Mucosa of rectum (tissue), 2 donors: ENCODE measurements at regions not wholly inside any gene's neighbourhood (a gene's known extent, or its start where the extent isn't known, plus 50 kb on each side); places are given as distances from the start of the nearest gene placed in this dataset.

Experiments
- H3K27ac ChIP-seq, 2 donors: one replicate each; pipeline ENCODE4 v1.7.0; 2013; ENCODE audit warnings: inconsistent platforms in 2 of 2, low read depth in 2 of 2, low read length in 2 of 2
- H3K27me3 ChIP-seq, 2 donors: one replicate each; pipeline ENCODE4 v1.7.0; 2013; ENCODE audit warnings: low read length in 2 of 2; ENCODE audit not compliant: control insufficient read depth in 2 of 2, insufficient read depth in 2 of 2
- H3K36me3 ChIP-seq, 2 donors: one replicate each; pipeline ENCODE4 v1.7.0; 2013; ENCODE audit warnings: low read length in 2 of 2; ENCODE audit not compliant: control insufficient read depth in 2 of 2, insufficient read depth in 2 of 2
- H3K4me1 ChIP-seq, 2 donors: one replicate each; pipeline ENCODE4 v1.7.0; 2013; ENCODE audit warnings: low read length in 2 of 2, mild to moderate bottlenecking in 1 of 2; ENCODE audit not compliant: control insufficient read depth in 2 of 2, insufficient read depth in 2 of 2
- H3K4me3 ChIP-seq, 2 donors: one replicate each; pipeline ENCODE4 v1.7.0; 2013; ENCODE audit warnings: low read length in 2 of 2
- H3K9ac ChIP-seq, 2 donors: one replicate each; pipeline ENCODE4 v1.7.0; 2013; ENCODE audit warnings: low read length in 2 of 2, low read depth in 1 of 2, mild to moderate bottlenecking in 1 of 2
- H3K9me3 ChIP-seq, 2 donors: one replicate each; pipeline ENCODE4 v1.7.0; 2013; ENCODE audit warnings: low read length in 2 of 2; ENCODE audit not compliant: control insufficient read depth in 2 of 2
- donor health status: healthy.
- donor health status: Normal muscosa, but diverticular disease.

GRCh38 chr4:53764761-53765490 lies 173.6 kb upstream of the LNX1 start:
- H3K4me3 ChIP-seq = no peak overlapping the region
- H3K36me3 ChIP-seq = no peaks in the 10 kb centered on the region
- H3K27ac ChIP-seq = no peak overlapping the region
- no peaks in the 10 kb centered on the region for H3K9me3 ChIP-seq
- H3K9ac ChIP-seq = no peak overlapping the region
- H3K27me3 ChIP-seq = no peaks in the 10 kb centered on the region
- no peaks in the 10 kb centered on the region for H3K4me1 ChIP-seq

- Histone ChIP-seq H3K36me3 (no peaks in the 10 kb centered on the region), H3K27me3 (no peaks in the 10 kb centered on the region), H3K9me3 (no peaks in the 10 kb centered on the region), H3K4me1 (no peaks in the 10 kb centered on the region), H3K4me3 (no peak overlapping the region), H3K9ac (no peak overlapping the region), H3K27ac (peak overlapping the region in 1 of 2 donors; percentile 19)
Observed at GRCh38 chr4:53763813-53764597, 172.7 kb upstream of the LNX1 start.

- no peak overlapping the region for H3K27ac ChIP-seq
- no peak overlapping the region for H3K9ac ChIP-seq
- no peaks in the 10 kb centered on the region for H3K27me3 ChIP-seq
- no peaks in the 10 kb centered on the region for H3K4me1 ChIP-seq
- peaks cover 0 to 4% of the 10 kb centered on the region in 2 donors for H3K9me3 ChIP-seq
- no peak overlapping the region for H3K4me3 ChIP-seq
- no peaks in the 10 kb centered on the region for H3K36me3 ChIP-seq
Observed at GRCh38 chr4:53755656-53756055, 164.4 kb upstream of the LNX1 start.

- Histone ChIP-seq H3K9me3 (peaks cover 0 to 4% of the 10 kb centered on the region in 2 donors), H3K4me3 (no peak overlapping the region), H3K4me1 (no peaks in the 10 kb centered on the region), H3K36me3 (no peaks in the 10 kb centered on the region), H3K27me3 (no peaks in the 10 kb centered on the region), H3K9ac (no peak overlapping the region), H3K27ac (no peak overlapping the region)
Observed at GRCh38 chr4:53752124-53752523, 160.8 kb upstream of the LNX1 start.

GRCh38 chr4:53748328-53748772 lies 157.1 kb upstream of the LNX1 start:
- Histone ChIP-seq H3K9ac (no peak overlapping the region), H3K36me3 (no peaks in the 10 kb centered on the region), H3K27me3 (no peaks in the 10 kb centered on the region), H3K4me1 (no peaks in the 10 kb centered on the region), H3K9me3 (no peaks in the 10 kb centered on the region), H3K27ac (no peak overlapping the region), H3K4me3 (no peak overlapping the region)

- Histone ChIP-seq H3K27ac (no peak overlapping the region), H3K4me3 (no peak overlapping the region), H3K36me3 (no peaks in the 10 kb centered on the region), H3K27me3 (no peaks in the 10 kb centered on the region), H3K9me3 (no peaks in the 10 kb centered on the region), H3K4me1 (no peaks in the 10 kb centered on the region), H3K9ac (no peak overlapping the region)
Observed at GRCh38 chr4:53747401-53747800, 156.1 kb upstream of the LNX1 start.

GRCh38 chr4:53744446-53745160 lies 153.3 kb upstream of the LNX1 start:
- Histone ChIP-seq H3K4me3 (no peak overlapping the region), H3K36me3 (no peaks in the 10 kb centered on the region), H3K9ac (no peak overlapping the region), H3K4me1 (no peaks in the 10 kb centered on the region), H3K9me3 (no peaks in the 10 kb centered on the region), H3K27ac (no peak overlapping the region), H3K27me3 (no peaks in the 10 kb centered on the region)

GRCh38 chr4:53734584-53735353 lies 143.5 kb upstream of the LNX1 start:
- no peak overlapping the region for H3K27ac ChIP-seq
- no peaks in the 10 kb centered on the region for H3K27me3 ChIP-seq
- H3K36me3 ChIP-seq = no peaks in the 10 kb centered on the region

GRCh38 chr4:53734182-53734581 lies 142.9 kb upstream of the LNX1 start:
- no peak overlapping the region for H3K27ac ChIP-seq
- no peaks in the 10 kb centered on the region for H3K36me3 ChIP-seq
- H3K4me1 ChIP-seq = no peaks in the 10 kb centered on the region
- H3K4me3 ChIP-seq = no peak overlapping the region
- no peaks in the 10 kb centered on the region for H3K9me3 ChIP-seq
- no peak overlapping the region for H3K9ac ChIP-seq
- H3K27me3 ChIP-seq = no peaks in the 10 kb centered on the region

More at GRCh38 chr4:53734584-53735353, 143.5 kb upstream of the LNX1 start:
- H3K4me3 ChIP-seq = no peak overlapping the region
- H3K9me3 ChIP-seq = no peaks in the 10 kb centered on the region
- H3K9ac ChIP-seq = no peak overlapping the region
- H3K4me1 ChIP-seq = no peaks in the 10 kb centered on the region
